ENCODE measurements at regions not wholly inside any gene's neighbourhood (a gene's known extent, or its start where the extent isn't known, plus 50 kb on each side); places are given as distances from the start of the nearest gene placed in this dataset.
"Not testable (repeated sequence)": the region's sequence is repeated elsewhere in the genome, so short reads cannot be mapped to it uniquely, and the experiment has no call there.

GRCh38 chr16:29218649-29219048, 187.9 kb downstream of the NPIPB11 start:
- not testable (repeated sequence) for DNase-seq (ENCODE audit: low spot score)

GRCh38 chr16:29218171-29218570, 188.3 kb downstream of the NPIPB11 start:
- not testable (repeated sequence) for DNase-seq (ENCODE audit: low spot score)

DNA sequence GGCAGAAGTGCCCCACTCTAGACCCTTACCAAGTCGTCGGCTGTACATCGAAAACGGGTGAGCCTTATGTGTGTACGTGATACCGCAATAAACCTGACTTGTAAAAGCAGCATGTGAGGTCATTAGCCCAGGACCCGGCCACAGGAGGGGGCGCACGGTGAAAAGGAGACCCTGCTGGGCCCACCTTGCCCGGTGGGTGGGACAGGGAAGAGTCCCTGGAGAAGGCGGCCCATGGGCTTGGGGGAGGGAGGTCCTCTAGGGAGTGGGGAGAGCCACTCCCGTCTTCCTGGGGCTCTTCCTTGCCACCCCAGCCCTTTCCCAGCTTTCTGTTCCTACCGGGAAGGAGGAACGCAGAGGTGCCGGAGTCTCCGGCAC, 188.8 kb downstream of the NPIPB11 start:
- not testable (repeated sequence) for DNase-seq (ENCODE audit: low spot score)

- not testable (repeated sequence) for DNase-seq (ENCODE audit: low spot score)
Observed at GRCh38 chr16:29217104-29217751, 189.3 kb downstream of the NPIPB11 start.

DNA sequence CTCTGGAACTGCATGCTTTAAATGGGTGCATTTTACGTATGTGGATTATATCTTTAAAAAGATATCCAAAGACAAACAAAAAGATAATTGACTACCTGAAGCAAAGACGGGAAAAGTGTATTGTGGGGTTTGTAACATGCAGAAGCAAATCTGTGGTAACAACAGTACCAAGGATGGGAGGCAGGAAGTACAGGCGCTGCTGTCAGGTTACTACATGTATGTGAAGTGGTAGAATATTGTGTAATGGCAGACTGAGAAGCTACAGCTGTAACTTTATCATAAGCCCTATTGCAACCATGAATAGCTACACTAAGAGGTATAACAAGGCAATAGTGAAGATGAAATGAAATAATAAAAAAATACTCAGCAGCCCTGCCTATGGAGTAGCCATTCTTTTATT, 192.7 kb downstream of the NPIPB11 start:
- DNase-seq (ENCODE audit: low spot score) = not testable (repeated sequence)

DNA sequence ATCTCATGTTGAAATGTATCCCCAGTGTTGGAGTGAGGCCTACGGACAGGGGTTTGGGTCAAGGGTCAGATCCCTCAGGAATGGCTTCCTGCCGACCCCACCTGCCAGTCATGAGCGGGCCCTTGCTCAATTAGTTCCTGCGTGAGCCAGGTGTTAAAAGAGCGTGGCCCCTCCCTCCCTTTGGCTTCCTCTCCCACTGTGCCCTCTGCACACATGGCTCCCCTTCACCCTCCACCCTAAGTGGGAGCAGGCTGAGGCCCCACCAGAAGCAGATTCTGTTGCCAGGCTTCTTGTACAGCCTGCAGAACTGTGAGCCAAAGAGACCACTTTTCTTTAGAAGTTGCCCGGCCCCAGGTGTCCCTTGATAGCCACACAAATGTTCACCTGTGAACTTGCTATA, 193.3 kb downstream of the NPIPB11 start:
- DNase-seq (ENCODE audit: low spot score) = not testable (repeated sequence)

- DNase-seq (ENCODE audit: low spot score) = not testable (repeated sequence)
Observed at GRCh38 chr16:29212084-29213027, 194.2 kb downstream of the NPIPB11 start.

- not testable (repeated sequence) for DNase-seq (ENCODE audit: low spot score)
Observed at GRCh38 chr16:29211456-29211855, 195.1 kb downstream of the NPIPB11 start.

- DNase-seq (ENCODE audit: low spot score) = not testable (repeated sequence)
Observed at GRCh38 chr16:29210299-29211150, 196.0 kb downstream of the NPIPB11 start.

DNA sequence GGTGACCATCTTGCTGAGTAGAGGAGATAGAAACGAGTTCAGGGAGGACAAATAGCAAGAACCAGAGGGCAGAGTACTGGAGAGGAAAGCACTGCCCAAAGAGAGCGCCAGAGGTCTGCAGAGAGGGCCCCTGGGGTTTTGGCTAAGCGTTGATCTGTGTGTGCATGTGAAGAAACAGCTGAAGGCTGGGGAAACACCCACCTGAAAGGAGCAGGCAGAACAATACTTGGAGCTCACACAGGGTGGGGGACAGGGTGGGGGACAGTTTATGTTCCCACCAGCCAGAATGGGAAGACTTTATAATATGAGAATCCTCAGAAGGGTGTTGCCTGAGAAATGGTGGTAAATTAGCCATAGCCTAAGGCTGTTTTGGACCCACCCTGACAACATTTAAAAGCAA, 200.4 kb downstream of the NPIPB11 start:
- not testable (repeated sequence) for DNase-seq (ENCODE audit: low spot score)

DNA sequence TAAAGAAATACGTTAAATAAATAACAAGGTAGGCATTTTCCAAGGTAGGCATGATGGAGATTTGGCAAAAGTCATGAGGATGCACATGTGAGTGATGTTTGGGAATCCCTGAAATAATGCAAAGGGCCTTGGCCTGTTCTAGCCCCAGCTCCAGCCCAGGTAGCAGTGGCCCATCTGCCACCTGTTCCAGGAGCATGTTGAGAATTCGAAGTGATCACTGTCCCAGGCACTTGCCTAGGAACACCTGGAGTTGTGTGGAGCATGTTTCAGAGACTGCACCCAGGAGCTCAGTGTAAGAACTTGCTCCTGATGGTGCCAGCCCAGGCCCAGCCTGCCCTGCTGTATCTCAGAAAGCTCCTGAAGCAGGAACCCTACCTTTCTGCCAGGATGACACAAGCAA, 201.4 kb downstream of the NPIPB11 start:
- not testable (repeated sequence) for DNase-seq (ENCODE audit: low spot score)

DNA sequence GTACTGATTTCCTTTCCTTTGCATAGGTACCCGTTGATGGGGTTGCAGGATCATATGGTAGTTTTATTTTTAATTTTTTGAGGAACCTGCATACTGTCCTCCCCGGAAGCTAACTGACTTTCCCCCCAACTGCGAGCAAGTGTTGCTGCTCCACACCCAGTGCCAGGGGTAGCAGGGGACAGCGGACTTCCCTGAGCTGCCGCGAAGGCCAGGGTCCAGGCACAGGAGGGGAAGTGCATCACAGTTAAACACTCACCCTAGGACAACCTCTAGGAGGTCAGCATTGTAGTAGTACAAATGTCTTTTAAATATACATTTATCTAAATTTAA, 201.7 kb downstream of the NPIPB11 start:
- no peak for DNase-seq (ENCODE audit: low spot score)

DNA sequence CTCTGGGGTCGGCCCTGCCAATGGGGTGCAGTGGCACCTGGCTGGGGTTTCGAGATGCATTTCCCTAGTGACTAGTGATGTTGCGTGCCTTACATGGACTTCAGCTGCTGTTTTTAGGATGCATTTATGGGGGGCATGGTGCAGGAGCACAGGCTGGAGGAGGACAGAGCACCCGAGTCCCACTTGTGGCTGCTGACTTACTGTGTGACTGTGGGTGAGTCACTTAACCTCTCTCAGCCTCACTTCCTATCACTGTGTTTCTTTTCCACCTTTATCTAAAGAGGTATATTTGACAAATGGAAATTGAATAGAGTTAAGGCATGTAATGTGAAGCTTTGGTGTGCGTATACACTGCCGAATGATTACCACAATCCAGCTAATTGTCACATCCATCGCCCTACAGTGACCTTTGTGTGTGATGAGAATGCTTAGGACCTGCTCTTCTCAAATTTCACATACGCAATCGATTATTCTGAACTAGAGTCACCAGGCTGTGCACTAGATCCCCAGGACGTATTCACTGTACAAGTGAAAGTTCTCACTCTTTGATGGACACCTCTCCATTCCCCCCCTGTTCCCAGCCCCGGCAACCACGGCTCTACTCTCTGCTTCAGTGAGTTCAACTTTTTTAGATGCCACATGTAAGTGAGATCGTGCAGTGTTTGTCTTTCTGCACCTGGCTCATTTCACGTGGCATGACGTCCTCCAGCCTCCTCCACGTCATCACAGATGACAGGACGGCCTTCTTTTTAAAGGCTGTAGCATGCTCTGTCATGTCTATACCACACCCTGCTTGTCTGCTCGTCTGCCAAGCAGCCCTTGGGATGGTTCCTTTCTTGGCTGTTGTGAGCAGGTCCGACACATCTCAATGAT, 202.3 kb downstream of the NPIPB11 start:
- DNase-seq (ENCODE audit: low spot score) = not testable (repeated sequence)

GRCh38 chr16:29203046-29203932, 203.2 kb downstream of the NPIPB11 start:
- DNase-seq (ENCODE audit: low spot score) = not testable (repeated sequence)

- DNase-seq (ENCODE audit: low spot score) = not testable (repeated sequence)
Observed at GRCh38 chr16:29202642-29203041, 203.9 kb downstream of the NPIPB11 start.

- DNase-seq (ENCODE audit: low spot score) = not testable (repeated sequence)
Observed at GRCh38 chr16:29202025-29202632, 204.4 kb downstream of the NPIPB11 start.

- not testable (repeated sequence) for DNase-seq (ENCODE audit: low spot score)
Observed at GRCh38 chr16:29201296-29202024, 205.1 kb downstream of the NPIPB11 start.

GRCh38 chr16:29200681-29201080, 205.8 kb downstream of the NPIPB11 start:
- not testable (repeated sequence) for DNase-seq (ENCODE audit: low spot score)

DNA sequence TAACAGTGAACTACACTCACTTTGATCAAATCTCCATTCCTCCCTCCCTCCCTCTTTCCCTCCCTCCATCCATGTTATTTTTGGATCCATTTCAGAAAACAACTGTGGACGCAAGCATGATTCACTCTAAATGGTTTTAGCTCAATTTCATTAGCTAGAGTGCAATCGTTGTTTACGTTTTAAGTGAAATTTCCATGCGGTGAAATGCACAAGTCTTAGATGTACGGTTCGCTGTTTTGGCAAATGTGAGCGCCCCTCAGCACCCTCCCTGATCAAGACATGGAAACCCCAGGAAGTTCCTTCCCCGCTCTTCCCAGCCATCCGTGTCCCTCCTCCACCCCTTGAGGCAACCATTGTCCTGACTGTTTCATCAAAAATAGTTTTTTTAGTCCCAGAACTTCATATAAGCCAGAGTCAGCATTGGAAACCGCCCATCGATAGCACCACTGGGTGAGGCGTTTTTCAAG, 206.3 kb downstream of the NPIPB11 start:
- DNase-seq (ENCODE audit: low spot score) = not testable (repeated sequence)

Data from pons (tissue), 1 donor.